Naive B cell (primary cell): ENCODE measurements at regions not wholly inside any gene's neighbourhood (a gene's known extent, or its start where the extent isn't known, plus 50 kb on each side); places are given as distances from the start of the nearest gene placed in this dataset.
"Not testable (repeated sequence)": the region's sequence is repeated elsewhere in the genome, so short reads cannot be mapped to it uniquely, and the experiment has no call there.

Source experiments
- ATAC-seq, 2 donors: fragments of 150-1000 bp; cut with Tn5 transposase; 2 replicates each; pipeline ENCODE4 v1.10.0; 2021; ENCODE audit warnings: low read depth in 2 of 2, mild to moderate bottlenecking in 2 of 2, moderate library complexity in 2 of 2
- DNase-seq: peaks from one replicate; pipeline ENCODE4 v3.0.0; 2022
- H3K27ac Mint-ChIP-seq, 6 donors: one replicate each; pipeline ENCODE4 v1.8.0; 2020 to 2022; ENCODE audit warnings: mild to moderate bottlenecking in 6 of 6, mixed read lengths in 6 of 6, moderate library complexity in 5 of 6, inconsistent platforms in 2 of 6
- H3K27me3 Mint-ChIP-seq, 3 donors: one replicate each; pipeline ENCODE4 v1.8.0; 2021 to 2022; ENCODE audit warnings: mixed read lengths in 3 of 3, mild to moderate bottlenecking in 1 of 3
- H3K36me3 Mint-ChIP-seq, 2 donors: one replicate each; pipeline ENCODE4 v1.8.0; 2020 to 2022; ENCODE audit warnings: mixed read lengths in 2 of 2, inconsistent platforms in 1 of 2, mild to moderate bottlenecking in 1 of 2
- H3K4me1 Mint-ChIP-seq, 3 donors: one replicate each; pipeline ENCODE4 v1.8.0; 2020 to 2022; ENCODE audit warnings: mixed read lengths in 3 of 3, inconsistent platforms in 1 of 3, mild to moderate bottlenecking in 1 of 3, moderate library complexity in 1 of 3
- H3K4me3 Mint-ChIP-seq, 8 donors: one replicate each; pipeline ENCODE4 v1.8.0; 2020 to 2022; ENCODE audit warnings: mild to moderate bottlenecking in 8 of 8, mixed read lengths in 8 of 8, moderate library complexity in 8 of 8, inconsistent platforms in 2 of 8
- H3K9me3 Mint-ChIP-seq, 7 donors: one replicate each; pipeline ENCODE4 v1.8.0; 2020 to 2022; ENCODE audit warnings: mixed read lengths in 7 of 7, mild to moderate bottlenecking in 5 of 7, inconsistent platforms in 2 of 7, moderate library complexity in 1 of 7

DNA sequence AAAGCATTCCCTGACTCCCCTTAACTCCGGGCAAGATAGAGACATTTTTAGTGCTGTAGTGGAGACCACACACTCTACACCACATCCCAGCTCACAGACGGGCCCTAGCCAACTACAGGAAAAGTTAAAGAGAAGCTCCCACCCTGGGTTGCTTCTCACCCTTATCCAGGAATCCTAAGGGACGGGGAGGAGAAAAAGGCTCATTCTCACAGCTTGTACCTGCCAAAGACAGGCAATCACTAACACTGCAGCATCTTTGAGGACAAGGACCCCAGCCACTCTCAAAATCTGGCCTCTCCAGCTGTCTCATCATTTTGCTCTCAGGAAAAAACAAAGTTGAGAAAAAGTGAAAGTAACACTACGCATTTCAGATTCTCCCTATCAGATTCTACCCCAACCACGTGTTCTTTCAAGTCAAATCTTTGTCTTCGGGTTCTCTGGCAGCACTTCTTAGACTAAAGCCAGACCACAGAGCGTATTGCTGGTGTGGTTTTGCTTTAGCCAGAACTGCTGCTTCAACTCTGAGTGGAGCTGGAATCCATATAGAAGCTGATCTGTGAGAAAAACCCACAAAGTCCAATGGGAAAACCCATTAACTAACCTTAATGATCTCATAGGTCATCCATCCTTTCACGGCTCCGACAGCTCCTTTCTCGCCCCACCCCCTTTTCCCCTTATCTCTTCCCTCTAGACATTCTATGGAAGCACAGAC is 605.9 kb upstream of the DIPK2B start:
- Mint-ChIP-seq H3K27ac (peak overlapping the region in 4 of 6 donors; percentile 15 to 93 (median 70)), H3K27me3 (peaks cover 0 to 13% (median 0%) of the 10 kb centered on the region in 3 donors), H3K4me1 (peaks cover 17 to 18% (median 17%) of the 10 kb centered on the region in 3 donors), H3K36me3 (no peaks in the 10 kb centered on the region), H3K4me3 (peak overlapping the region; percentile 56 to 90 (median 79)), H3K9me3 (no peaks in the 10 kb centered on the region)
- ATAC-seq, result peak; percentile 79 to 86
- peak; percentile 13 for DNase-seq

DNA sequence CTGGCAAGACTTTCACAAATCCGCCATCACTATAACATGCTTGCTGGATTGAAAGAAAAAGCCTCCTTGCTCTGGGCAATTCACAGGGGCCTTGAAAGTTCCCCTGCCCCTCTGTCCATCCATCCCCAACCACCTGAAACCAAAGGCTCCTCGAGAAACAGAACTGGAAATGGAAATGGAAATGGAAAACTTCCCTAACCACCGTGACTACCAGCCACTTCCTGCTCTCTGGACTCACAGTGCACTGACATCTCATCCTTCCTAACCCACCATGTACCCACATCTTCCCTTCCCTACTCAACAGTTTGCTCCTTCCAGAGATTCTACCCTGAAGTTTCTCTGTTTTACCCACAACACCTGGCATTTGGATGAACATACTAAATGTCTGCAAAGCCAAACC is 603.6 kb upstream of the DIPK2B start:
- Mint-ChIP-seq H3K27ac (peak overlapping the region in 1 of 6 donors; percentile 93), H3K36me3 (no peaks in the 10 kb centered on the region), H3K4me3 (no peak overlapping the region), H3K9me3 (no peaks in the 10 kb centered on the region), H3K4me1 (peaks cover 17 to 20% (median 17%) of the 10 kb centered on the region in 3 donors), H3K27me3 (peaks cover 0 to 13% (median 0%) of the 10 kb centered on the region in 3 donors)
- ATAC-seq (no peak), DNase-seq (no peak)

DNA sequence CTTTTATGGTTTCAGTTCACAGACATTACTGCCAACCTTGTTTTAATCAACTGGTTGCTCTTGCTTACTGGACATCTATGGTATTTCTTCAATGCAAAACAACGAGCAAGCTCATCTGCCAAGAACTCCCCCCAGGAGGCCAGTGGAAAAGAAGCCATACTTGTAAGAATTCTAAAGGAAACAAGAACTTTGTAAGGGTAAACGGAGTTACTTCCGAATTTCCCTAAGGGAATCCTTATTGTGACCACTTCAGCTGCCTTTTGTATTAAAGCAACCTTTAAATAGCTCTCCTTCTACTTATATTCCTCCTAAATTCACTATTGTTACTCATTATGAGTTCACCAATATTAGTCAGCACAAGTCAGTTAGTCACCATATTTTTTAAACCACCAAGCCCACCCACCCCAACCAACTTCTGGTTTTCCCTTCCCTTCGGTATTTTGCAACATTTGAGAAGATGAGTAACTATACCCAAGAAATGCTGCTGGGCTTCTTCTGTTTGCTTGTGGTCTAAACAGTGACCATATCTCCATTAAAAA is 602.8 kb upstream of the DIPK2B start:
- Mint-ChIP-seq H3K27me3 (peaks cover 0 to 13% (median 0%) of the 10 kb centered on the region in 3 donors), H3K27ac (no peak overlapping the region), H3K36me3 (no peaks in the 10 kb centered on the region), H3K4me1 (peaks cover 11 to 20% (median 17%) of the 10 kb centered on the region in 3 donors), H3K9me3 (no peaks in the 10 kb centered on the region), H3K4me3 (no peak overlapping the region)
- ATAC-seq, result no peak
- DNase-seq, result no peak

DNA sequence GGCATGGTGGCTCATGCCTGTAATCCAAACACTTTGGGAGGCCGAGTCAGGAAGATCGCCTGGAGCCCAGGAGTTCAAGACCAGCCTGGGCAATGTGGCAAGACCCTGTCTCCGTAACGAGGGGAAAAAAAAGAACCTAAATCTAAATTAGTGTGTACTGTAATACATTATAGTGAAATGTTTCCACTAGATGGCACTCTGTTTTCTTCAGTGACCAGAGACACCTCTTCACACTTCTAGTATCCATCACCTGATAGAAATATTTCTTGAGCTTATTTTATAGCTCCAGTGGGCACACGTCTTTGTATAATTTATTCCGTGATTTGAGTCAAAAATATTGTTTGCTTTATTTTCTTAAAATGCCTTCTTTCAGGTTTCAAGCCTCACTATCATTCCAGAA is 600.9 kb upstream of the DIPK2B start:
- Mint-ChIP-seq H3K27ac (no peak overlapping the region), H3K4me3 (no peak overlapping the region), H3K4me1 (peaks cover 3 to 10% (median 7%) of the 10 kb centered on the region in 3 donors), H3K27me3 (peaks cover 0 to 13% (median 0%) of the 10 kb centered on the region in 3 donors), H3K36me3 (no peaks in the 10 kb centered on the region), H3K9me3 (no peaks in the 10 kb centered on the region)
- DNase-seq (no peak), ATAC-seq (peak; percentile 69 to 70)

DNA sequence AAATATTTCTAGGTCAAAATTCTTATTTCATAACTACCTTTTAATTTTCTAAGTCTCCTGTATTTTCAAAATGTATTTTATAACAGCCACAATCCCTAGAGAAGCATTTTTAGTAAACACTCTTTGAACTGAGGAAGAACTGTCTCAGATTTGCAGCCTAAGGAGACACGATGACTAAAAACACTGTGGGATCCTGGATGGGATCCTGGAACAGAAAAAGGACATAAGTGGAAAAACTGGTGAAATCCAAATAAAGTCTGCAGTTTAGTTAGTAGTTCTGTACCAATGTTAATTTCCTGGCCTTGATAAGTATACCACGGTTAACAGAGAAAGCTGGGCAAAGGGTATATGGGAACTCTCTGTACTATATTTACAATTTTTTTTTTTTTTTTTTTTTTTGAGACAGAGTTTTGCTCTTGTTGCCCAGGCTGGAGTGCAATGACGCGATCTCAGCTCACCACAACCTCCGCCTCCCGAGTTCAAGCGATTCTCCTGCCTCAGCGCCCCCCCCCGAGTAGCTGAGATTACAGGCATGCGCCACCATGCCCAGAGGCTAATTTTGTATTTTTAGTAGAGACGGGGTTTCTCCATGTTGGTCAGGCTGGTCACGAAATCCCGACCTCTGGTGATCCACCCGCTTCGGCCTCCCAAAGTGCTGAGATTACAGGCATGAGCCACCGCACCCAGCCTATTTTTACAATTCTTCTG is 600.2 kb upstream of the DIPK2B start:
- not testable (repeated sequence) for H3K27ac Mint-ChIP-seq, DNase-seq, H3K36me3 Mint-ChIP-seq, H3K4me3 Mint-ChIP-seq, ATAC-seq, H3K4me1 Mint-ChIP-seq, H3K9me3 Mint-ChIP-seq
- H3K27me3 Mint-ChIP-seq, result peaks cover 0 to 13% (median 0%) of the 10 kb centered on the region in 3 donors

DNA sequence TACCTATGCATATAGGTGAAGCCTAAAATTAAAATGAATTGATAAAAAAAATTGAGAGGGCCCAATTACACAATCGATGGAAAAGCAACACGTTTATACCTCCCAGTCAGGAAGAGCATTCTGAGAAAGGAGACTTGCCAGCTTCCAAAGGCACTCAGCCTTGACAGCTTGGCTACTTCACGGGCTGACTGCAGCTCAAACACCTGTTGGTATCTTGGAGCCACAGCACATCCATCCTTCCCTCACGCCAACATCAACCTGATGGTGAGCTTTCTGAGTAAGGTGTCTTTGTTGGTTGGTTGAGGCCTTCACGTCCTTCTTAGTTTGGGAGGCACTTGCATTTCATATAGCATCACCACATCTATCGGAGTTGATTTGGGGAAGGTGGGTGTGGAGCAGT is 598.9 kb upstream of the DIPK2B start:
- Mint-ChIP-seq H3K9me3 (no peaks in the 10 kb centered on the region), H3K4me3 (no peak overlapping the region), H3K27ac (no peak overlapping the region), H3K36me3 (no peaks in the 10 kb centered on the region), H3K27me3 (peaks cover 0 to 11% (median 0%) of the 10 kb centered on the region in 3 donors), H3K4me1 (peaks cover 0 to 6% (median 0%) of the 10 kb centered on the region in 3 donors)
- DNase-seq (no peak), ATAC-seq (no peak)

DNA sequence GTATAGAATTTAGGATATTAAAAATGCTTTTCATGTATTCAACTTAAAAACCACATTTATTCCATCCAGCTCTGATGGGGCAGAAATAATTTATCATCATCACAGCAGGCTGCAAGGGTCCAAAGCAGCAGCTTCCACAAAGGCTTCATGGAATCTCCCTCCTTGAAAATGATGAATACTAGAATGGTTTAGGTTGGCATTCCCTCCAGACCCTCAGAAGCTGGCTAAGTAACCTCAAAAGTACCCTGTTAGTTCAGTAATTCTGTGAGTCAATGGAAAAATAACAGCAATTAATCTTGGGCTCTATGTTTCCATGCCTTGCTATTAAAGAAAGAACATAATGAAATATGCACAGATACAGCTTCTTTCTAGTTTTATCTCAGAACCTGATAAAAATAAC is 594.9 kb upstream of the DIPK2B start:
- Mint-ChIP-seq H3K27me3 (no peaks in the 10 kb centered on the region), H3K4me3 (no peak overlapping the region), H3K4me1 (peaks cover 0 to 10% (median 0%) of the 10 kb centered on the region in 3 donors), H3K9me3 (peaks cover 0 to 10% (median 0%) of the 10 kb centered on the region in 7 donors), H3K36me3 (no peaks in the 10 kb centered on the region), H3K27ac (no peak overlapping the region)
- no peak for DNase-seq
- no peak for ATAC-seq

DNA sequence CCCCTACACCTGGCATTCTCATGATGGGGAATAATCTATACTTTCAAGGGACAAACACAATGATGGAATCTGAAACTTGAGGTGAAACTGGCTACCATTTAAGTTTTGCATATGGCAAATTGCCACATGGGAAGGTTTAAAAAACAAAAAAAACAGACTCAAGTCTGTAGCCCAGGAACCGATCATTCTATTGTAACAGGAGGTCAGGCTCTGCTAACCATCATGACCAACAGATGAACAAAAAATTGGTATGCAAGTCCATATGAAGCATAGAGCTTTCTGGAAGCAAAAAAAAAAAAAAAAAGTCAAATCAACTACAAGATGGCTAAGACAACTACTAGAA is 594.3 kb upstream of the DIPK2B start:
- Mint-ChIP-seq H3K4me3 (no peak overlapping the region), H3K9me3 (peaks cover 0 to 10% (median 0%) of the 10 kb centered on the region in 7 donors), H3K4me1 (peaks cover 0 to 10% (median 0%) of the 10 kb centered on the region in 3 donors), H3K27me3 (no peaks in the 10 kb centered on the region), H3K36me3 (no peaks in the 10 kb centered on the region), H3K27ac (no peak overlapping the region)
- DNase-seq (no peak), ATAC-seq (no peak)

DNA sequence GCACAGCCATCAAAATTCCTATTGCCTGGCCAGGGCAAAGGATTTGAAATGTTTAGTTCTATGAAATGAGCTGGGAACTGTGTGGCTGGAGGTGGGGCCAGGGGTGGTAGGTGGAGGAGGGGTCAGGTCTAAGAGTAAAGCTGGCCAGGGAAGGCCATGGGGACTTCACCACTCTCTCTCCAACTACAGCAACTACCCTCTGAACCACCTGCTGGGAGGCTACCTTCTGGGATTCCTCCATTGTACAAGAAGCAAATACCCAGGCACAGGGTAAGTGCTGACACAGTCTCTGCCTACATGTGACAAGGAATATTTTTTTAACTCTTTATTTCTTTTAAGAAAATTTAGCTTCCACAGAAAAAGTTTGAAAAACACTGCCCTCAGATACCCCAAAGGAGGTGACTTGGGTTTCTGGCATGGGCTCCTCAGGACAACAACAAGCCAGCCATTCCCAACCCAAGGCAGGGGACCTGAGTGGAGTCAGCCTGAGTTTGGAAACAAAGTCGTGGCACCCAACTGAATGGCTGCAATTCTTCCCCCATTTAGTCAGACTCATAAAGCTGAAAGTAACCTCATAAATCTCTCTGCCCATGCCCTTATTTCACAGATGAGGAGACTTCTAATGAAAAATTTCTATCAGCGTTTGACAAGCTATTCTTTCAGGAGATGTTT is 593.8 kb upstream of the DIPK2B start:
- ATAC-seq, result no peak
- no peak for DNase-seq
- Mint-ChIP-seq H3K4me3 (no peak overlapping the region), H3K36me3 (no peaks in the 10 kb centered on the region), H3K9me3 (peaks cover 0 to 10% (median 0%) of the 10 kb centered on the region in 7 donors), H3K27me3 (peaks cover 0 to under 1% (median 0%) of the 10 kb centered on the region in 3 donors), H3K4me1 (peaks cover 0 to 10% (median 0%) of the 10 kb centered on the region in 3 donors), H3K27ac (no peak overlapping the region)

DNA sequence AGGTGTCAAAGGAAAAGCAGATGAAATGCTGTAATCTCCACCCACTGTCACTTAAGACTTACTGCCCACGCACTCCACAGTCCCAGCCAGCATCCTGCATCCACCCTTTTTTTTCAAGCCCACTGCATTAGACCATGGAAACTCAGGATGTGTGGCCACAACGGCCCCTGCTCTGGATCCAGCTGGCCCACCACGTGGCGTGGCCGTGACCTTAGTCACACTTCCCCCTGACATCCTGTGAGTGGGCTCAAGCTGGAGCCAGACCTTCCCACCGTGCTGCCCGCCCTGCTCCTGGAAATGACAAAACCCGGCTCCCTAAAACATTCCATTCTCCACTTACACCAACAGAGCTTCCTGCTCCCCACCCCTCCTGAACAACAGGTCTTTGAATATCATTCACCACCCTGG is 588.3 kb upstream of the DIPK2B start:
- H3K4me3 Mint-ChIP-seq, result peak overlapping the region in 4 of 8 donors; percentile 3 to 41 (median 24)
- H3K9me3 Mint-ChIP-seq, result peaks cover 0 to 10% (median 2%) of the 10 kb centered on the region in 7 donors
- ATAC-seq (no peak), DNase-seq (no peak)
- H3K27ac Mint-ChIP-seq, result no peak overlapping the region
- peaks cover 5 to 11% (median 7%) of the 10 kb centered on the region in 3 donors for H3K4me1 Mint-ChIP-seq
- H3K36me3 Mint-ChIP-seq, result no peaks in the 10 kb centered on the region
- peaks cover 0 to 24% (median 0%) of the 10 kb centered on the region in 3 donors for H3K27me3 Mint-ChIP-seq

DNA sequence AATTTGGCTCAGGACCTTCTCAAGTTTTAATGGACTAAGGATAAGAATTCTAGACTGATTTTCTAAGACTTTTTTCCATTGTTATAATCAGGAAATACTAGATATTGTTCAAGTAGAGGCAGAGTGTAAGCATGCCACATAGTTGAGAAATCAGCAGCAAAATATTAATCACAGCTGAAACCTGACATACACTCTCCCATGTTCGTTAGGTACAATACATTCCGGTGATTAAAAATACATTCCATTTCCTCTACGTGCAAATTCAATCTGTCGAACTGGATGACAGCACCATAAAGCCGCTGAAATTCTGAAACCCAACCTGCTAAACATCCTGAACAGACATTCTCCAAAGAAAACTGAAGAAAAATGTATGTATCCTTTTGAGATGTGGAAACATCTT is 587.6 kb upstream of the DIPK2B start:
- no peak overlapping the region for H3K4me3 Mint-ChIP-seq
- DNase-seq (no peak), ATAC-seq (no peak)
- peak overlapping the region in 1 of 6 donors; percentile 68 for H3K27ac Mint-ChIP-seq
- H3K9me3 Mint-ChIP-seq, result peaks cover 0 to 10% (median 2%) of the 10 kb centered on the region in 7 donors
- peaks cover 0 to 24% (median 0%) of the 10 kb centered on the region in 3 donors for H3K27me3 Mint-ChIP-seq
- H3K36me3 Mint-ChIP-seq, result no peaks in the 10 kb centered on the region
- peaks cover 5 to 9% (median 7%) of the 10 kb centered on the region in 3 donors for H3K4me1 Mint-ChIP-seq

DNA sequence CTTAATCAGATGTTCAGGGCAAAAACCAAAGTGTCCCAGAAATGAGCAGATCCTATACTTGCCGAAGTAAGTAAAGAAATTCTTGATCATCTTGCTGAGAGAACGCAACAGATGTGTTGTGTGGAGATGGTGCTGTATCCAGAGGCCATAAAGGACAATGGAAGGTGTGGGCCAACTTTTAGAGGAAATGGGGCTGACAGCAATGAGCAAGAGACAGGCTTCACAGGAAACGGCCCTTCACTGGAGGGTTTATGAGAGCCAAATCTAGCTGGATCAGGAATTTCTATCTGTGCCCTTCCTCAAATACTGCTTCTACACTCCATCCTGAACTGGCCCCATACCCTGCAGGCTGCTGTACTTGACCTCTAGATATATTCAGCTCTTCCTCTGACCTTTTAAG is 583.9 kb upstream of the DIPK2B start:
- no peak for DNase-seq
- Mint-ChIP-seq H3K4me3 (no peak overlapping the region), H3K9me3 (peaks cover 0 to 4% (median 0%) of the 10 kb centered on the region in 7 donors), H3K4me1 (peaks cover 14 to 17% (median 17%) of the 10 kb centered on the region in 3 donors), H3K27me3 (peaks cover 0 to 32% (median 0%) of the 10 kb centered on the region in 3 donors), H3K36me3 (no peaks in the 10 kb centered on the region), H3K27ac (no peak overlapping the region)
- no peak for ATAC-seq

DNA sequence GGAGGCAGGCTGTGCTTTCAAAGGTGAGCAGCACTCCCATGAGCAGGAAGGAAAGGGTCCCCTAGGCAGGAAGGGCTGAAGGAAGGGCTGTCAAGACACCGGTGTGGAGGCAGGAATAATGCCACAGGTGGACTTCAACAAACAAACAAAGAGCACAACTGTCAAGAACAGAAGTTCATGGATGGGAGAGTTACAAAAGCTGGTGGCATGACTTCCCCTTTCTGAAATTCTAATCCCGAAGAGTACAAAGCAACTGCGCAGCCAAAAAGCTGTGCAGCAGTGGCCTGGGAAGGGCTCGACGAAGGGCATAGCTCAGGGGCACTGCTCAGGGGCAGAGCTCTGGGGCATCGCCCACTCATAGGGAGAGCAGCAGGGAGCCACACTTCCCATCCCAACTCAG is 582.3 kb upstream of the DIPK2B start:
- H3K27me3 Mint-ChIP-seq, result peaks cover 0 to 26% (median 0%) of the 10 kb centered on the region in 3 donors
- ATAC-seq (no peak), DNase-seq (no peak)
- no peaks in the 10 kb centered on the region for H3K36me3 Mint-ChIP-seq
- H3K4me3 Mint-ChIP-seq, result no peak overlapping the region
- H3K9me3 Mint-ChIP-seq, result peaks cover 0 to 4% (median 0%) of the 10 kb centered on the region in 7 donors
- peak overlapping the region in 2 of 6 donors; percentile 12 to 80 for H3K27ac Mint-ChIP-seq
- H3K4me1 Mint-ChIP-seq, result peaks cover 7 to 17% (median 13%) of the 10 kb centered on the region in 3 donors
